Transverse colon (tissue), 4 donors: ENCODE measurements at regions not wholly inside any gene's neighbourhood (a gene's known extent, or its start where the extent isn't known, plus 50 kb on each side); places are given as distances from the start of the nearest gene placed in this dataset.

ENCODE experiments used
- DNase-seq: peaks from one replicate; pipeline ENCODE4 v3.0.0-alpha.2; 2019
- H3K27ac ChIP-seq, 4 donors: fragments of 200-600 bp; sonication (generic); 2 replicates each; pipeline ENCODE4 v1.5.1; 2016 to 2018; ENCODE audit warnings: inconsistent platforms in 4 of 4
- H3K27me3 ChIP-seq: fragments of 200-600 bp; sonication (generic); 2 replicates; pipeline ENCODE4 v1.5.1; 2017; ENCODE audit warnings: inconsistent platforms
- H3K36me3 ChIP-seq, 4 donors: fragments of 200-600 bp; sonication (generic); 2 replicates each; pipeline ENCODE4 v1.5.1; 2017 to 2019; ENCODE audit warnings: inconsistent platforms in 4 of 4
- H3K4me1 ChIP-seq, 4 donors: fragments of 200-600 bp; sonication (generic); 2 replicates each; pipeline ENCODE4 v1.5.1; 2017 to 2020; ENCODE audit warnings: inconsistent platforms in 4 of 4
- H3K4me3 ChIP-seq, 4 donors: fragments of 200-600 bp; sonication (generic); 1 replicate in 1 of 4; 2 replicates in 3 of 4; pipeline versions ENCODE4 v1.5.1 to v1.6.1; 2017 to 2019; ENCODE audit warnings: inconsistent platforms in 4 of 4
- H3K9me3 ChIP-seq, 2 donors: fragments of 200-600 bp; sonication (generic); 2 replicates each; pipeline ENCODE4 v1.5.1; 2017 to 2019; ENCODE audit warnings: inconsistent platforms in 2 of 2
- EP300 ChIP-seq: sonication (generic); formaldehyde crosslinking; IDR thresholded peaks from one replicate; pipeline ENCODE4 v1.6.1; 2017; ENCODE audit warnings: antibody characterized with exemption, low read depth
- POLR2A ChIP-seq: fragments of 450-650 bp; IDR thresholded peaks from one replicate; pipeline ENCODE4 v1.6.1; 2016; ENCODE audit warnings: antibody characterized with exemption, mild to moderate bottlenecking, moderate library complexity
- POLR2AphosphoS5 ChIP-seq, 3 donors: sonication (generic); formaldehyde crosslinking; IDR thresholded peaks; one replicate each; pipeline ENCODE4 v1.6.1; 2016; ENCODE audit warnings: antibody characterized with exemption in 3 of 3
- WGBS, 2 donors: methylation state at CpG; one replicate each; pipeline ENCODE4 v1.1.5; 2018; ENCODE audit warnings: low coverage in 1 of 2; 5-methylcytosine and 5-hydroxymethylcytosine counted together
- in situ Hi-C, 4 donors: fragments of 200-750 bp; cut with MboI; loops; one replicate each; pipeline versions ENCODE4 v1.15.0 to v1.15.1; 2017; ENCODE audit warnings: low sequenced_read_pairs in 3 of 4, low pct_ligation_motif_present in 1 of 4, low pct_unique_long_range_greater_than_20kb in 1 of 4
- intact Hi-C: fragments of 100-400 bp; cut with DNase I; formaldehyde crosslinking; loops from one replicate; pipeline ENCODE4 v1.15.1; 2023; ENCODE audit warnings: low total_unique reads
- TF ChIP-seq, protein P1 (sequence below), 5 experiments: fragments of 200-600 bp in 3 of 5; fragments of 450-650 bp in 2 of 5; sonication (generic) in 3 of 5; IDR thresholded peaks; 1 replicate in 2 of 5; 2 replicates in 3 of 5; pipeline ENCODE4 v1.5.1; 2016 to 2017; ENCODE audit warnings: antibody characterized with exemption in 5 of 5, inconsistent platforms in 3 of 5, mild to moderate bottlenecking in 2 of 5, moderate library complexity in 1 of 5

DNA sequence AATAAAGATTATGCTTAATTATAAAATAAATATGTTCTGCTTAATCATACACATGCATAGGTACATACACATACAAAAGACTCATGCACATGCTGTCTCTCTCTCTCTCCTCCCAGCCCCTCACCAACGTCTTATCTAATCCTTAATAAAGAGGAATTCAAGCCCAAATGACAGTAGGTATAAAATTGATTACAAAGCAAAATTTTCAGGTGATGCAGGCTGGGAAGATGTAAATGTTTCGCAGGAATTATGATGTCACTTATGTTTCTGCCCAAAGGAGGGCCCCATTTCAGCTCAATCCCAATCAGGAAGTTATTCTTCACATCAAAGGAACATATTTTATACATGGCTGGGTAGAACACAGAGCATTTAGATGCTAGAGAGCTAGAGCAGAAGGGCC, 284.6 kb upstream of the ID4 start:
- H3K27me3 ChIP-seq = no peaks in the 10 kb centered on the region
- intact Hi-C loops (no loop called here), in situ Hi-C loops (no loop called here)
- H3K9me3 ChIP-seq = no peaks in the 10 kb centered on the region
- TF ChIP-seq EP300 = no peak
- TF ChIP-seq POLR2A = no peak
- no peak for TF ChIP-seq POLR2AphosphoS5 (IDR thresholded peaks at IDR 0.05)
- TF ChIP-seq, protein P1, sequence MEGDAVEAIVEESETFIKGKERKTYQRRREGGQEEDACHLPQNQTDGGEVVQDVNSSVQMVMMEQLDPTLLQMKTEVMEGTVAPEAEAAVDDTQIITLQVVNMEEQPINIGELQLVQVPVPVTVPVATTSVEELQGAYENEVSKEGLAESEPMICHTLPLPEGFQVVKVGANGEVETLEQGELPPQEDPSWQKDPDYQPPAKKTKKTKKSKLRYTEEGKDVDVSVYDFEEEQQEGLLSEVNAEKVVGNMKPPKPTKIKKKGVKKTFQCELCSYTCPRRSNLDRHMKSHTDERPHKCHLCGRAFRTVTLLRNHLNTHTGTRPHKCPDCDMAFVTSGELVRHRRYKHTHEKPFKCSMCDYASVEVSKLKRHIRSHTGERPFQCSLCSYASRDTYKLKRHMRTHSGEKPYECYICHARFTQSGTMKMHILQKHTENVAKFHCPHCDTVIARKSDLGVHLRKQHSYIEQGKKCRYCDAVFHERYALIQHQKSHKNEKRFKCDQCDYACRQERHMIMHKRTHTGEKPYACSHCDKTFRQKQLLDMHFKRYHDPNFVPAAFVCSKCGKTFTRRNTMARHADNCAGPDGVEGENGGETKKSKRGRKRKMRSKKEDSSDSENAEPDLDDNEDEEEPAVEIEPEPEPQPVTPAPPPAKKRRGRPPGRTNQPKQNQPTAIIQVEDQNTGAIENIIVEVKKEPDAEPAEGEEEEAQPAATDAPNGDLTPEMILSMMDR (IDR thresholded peaks at IDR 0.05) = no peak
- H3K27ac ChIP-seq = no peak overlapping the region
- DNase-seq = no peak
- H3K36me3 ChIP-seq = no peaks in the 10 kb centered on the region
- 73 to 80% methylated on average over 2 of the region's 2 CpGs for WGBS, 2 donors
- H3K4me1 ChIP-seq = no peaks in the 10 kb centered on the region
- no peak overlapping the region for H3K4me3 ChIP-seq

DNA sequence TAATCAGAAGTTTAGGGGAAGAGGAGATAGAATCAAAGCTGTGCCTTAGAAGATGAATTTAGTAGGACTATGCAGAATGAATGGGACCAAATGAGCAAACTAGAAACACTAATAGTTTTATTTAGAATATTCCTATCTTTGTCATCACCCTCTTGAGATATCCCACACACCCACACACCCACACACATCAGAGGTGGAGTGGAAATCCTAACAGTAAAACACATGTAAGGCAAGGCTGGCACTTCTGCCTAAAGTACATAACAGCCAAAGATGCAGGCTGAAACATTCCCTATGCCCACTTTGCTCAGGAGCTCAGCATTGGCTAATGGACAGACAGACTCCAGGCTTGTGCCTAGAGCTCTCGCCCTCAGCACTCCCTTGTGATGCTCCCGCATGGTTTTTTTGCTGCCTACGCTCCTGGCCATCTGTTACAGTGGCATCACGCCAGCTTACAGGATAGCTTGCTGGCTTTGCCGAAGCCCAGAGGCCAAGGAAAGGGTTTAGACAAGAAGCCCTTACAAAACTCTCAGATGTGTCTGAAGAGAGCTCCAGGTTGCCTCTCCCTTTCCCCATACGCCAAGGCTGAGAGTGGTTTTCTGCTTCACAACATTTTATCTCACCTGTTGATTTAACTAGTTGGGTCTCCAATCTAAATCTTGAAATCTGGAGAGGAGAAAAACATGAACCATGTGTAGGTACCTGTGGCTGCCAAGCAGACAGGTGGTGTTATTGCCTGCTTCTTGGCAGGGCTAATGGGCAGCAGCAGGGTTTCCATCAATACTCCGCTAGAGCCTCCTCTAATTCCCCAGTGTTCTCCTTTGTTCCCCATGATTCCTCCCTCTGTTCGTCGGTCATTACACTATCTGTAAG, 282.6 kb upstream of the ID4 start:
- no peak for TF ChIP-seq POLR2AphosphoS5 (IDR thresholded peaks at IDR 0.05)
- no peak for TF ChIP-seq EP300
- TF ChIP-seq POLR2A = no peak
- TF ChIP-seq, protein P1 (IDR thresholded peaks at IDR 0.05) = no peak
- Histone ChIP-seq H3K4me3 (no peak overlapping the region), H3K9me3 (no peaks in the 10 kb centered on the region), H3K4me1 (no peaks in the 10 kb centered on the region), H3K27ac (no peak overlapping the region), H3K36me3 (no peaks in the 10 kb centered on the region), H3K27me3 (no peaks in the 10 kb centered on the region)
- 71 to 75% methylated on average over 2 to 9 of the region's 9 CpGs for WGBS, 2 donors
- no peak for DNase-seq
- in situ Hi-C loops = no loop called here
- intact Hi-C loops = no loop called here

DNA sequence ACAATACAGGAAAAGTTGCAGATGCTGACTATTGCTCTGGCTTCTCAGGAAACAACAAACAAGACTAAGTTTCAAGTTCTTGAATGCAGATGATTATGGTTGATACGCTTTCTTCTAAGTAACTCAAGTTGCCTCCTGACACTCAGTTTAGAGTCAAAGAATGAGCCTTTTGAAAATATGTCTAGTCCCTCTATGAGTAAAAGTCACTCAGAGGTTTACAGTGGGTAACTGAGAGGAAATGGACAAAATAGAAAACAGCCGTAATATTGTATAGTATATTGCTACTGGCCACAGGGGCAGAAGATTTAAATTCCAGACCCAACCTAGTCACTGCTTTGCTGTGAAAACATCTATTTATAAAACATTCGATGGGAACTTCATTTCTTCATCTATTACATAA, 280.0 kb upstream of the ID4 start:
- WGBS, 2 donors = 80 to 83% methylated on average over 3 of the region's 3 CpGs
- intact Hi-C loops = no loop called here
- DNase-seq = no peak

GRCh38 chr6:19558201-19558600, 279.0 kb upstream of the ID4 start:
- H3K4me1 ChIP-seq = no peaks in the 10 kb centered on the region
- no peaks in the 10 kb centered on the region for H3K27me3 ChIP-seq
- no peaks in the 10 kb centered on the region for H3K9me3 ChIP-seq
- intact Hi-C loops = no loop called here
- in situ Hi-C loops = no loop called here
- H3K36me3 ChIP-seq = no peaks in the 10 kb centered on the region
- 81 to 89% methylated on average over 2 of the region's 2 CpGs for WGBS, 2 donors
- no peak overlapping the region for H3K27ac ChIP-seq
- no peak for TF ChIP-seq POLR2A
- TF ChIP-seq EP300 = no peak
- no peak for TF ChIP-seq POLR2AphosphoS5 (IDR thresholded peaks at IDR 0.05)
- TF ChIP-seq, protein P1 (IDR thresholded peaks at IDR 0.05) = no peak
- DNase-seq = no peak
- no peak overlapping the region for H3K4me3 ChIP-seq

More for the DNA sequence above, 280.0 kb upstream of the ID4 start:
- in situ Hi-C loops = no loop called here
- no peak for TF ChIP-seq EP300
- TF ChIP-seq, protein P1 (IDR thresholded peaks at IDR 0.05) = no peak
- TF ChIP-seq POLR2A = no peak
- TF ChIP-seq POLR2AphosphoS5 (IDR thresholded peaks at IDR 0.05) = no peak
- no peaks in the 10 kb centered on the region for H3K27me3 ChIP-seq
- H3K4me3 ChIP-seq = no peak overlapping the region
- H3K4me1 ChIP-seq = no peaks in the 10 kb centered on the region
- H3K27ac ChIP-seq = no peak overlapping the region
- no peaks in the 10 kb centered on the region for H3K36me3 ChIP-seq
- H3K9me3 ChIP-seq = no peaks in the 10 kb centered on the region
